Neuronal stem cell (in vitro differentiated cells): ENCODE measurements at regions not wholly inside any gene's neighbourhood (a gene's known extent, or its start where the extent isn't known, plus 50 kb on each side); places are given as distances from the start of the nearest gene placed in this dataset.
"Not testable (repeated sequence)": the region's sequence is repeated elsewhere in the genome, so short reads cannot be mapped to it uniquely, and the experiment has no call there.

Experiments
- DNase-seq: peaks from one replicate; pipeline ENCODE4 v3.0.0-alpha.2; 2013; ENCODE audit warnings: low spot score
- H2AFZ ChIP-seq: one replicate; pipeline ENCODE4 v1.6.1; 2013; ENCODE audit warnings: mild to moderate bottlenecking, low read length, inconsistent platforms
- H2AK5ac ChIP-seq: 2 replicates; pipeline ENCODE4 v1.6.1; 2013; ENCODE audit warnings: low read depth, mild to moderate bottlenecking, inconsistent platforms, low read length, moderate library complexity, mixed read lengths
- H2BK120ac ChIP-seq: 2 replicates; pipeline ENCODE4 v1.6.1; 2013; ENCODE audit warnings: low read depth, mild to moderate bottlenecking, inconsistent platforms, low read length, moderate library complexity, mixed read lengths
- H2BK12ac ChIP-seq: one replicate; pipeline ENCODE4 v1.6.1; 2013; ENCODE audit warnings: low read length, inconsistent platforms
- H2BK15ac ChIP-seq: 2 replicates; pipeline ENCODE4 v1.6.1; 2013; ENCODE audit warnings: mild to moderate bottlenecking, low read length, inconsistent platforms, mixed read lengths
- H2BK5ac ChIP-seq: one replicate; pipeline ENCODE4 v1.6.1; 2013; ENCODE audit warnings: inconsistent platforms, mild to moderate bottlenecking, low read length, moderate library complexity
- H3K14ac ChIP-seq: one replicate; pipeline ENCODE4 v1.6.1; 2013; ENCODE audit warnings: low read length, inconsistent platforms
- H3K18ac ChIP-seq: 2 replicates; pipeline ENCODE4 v1.6.1; 2013; ENCODE audit warnings: low read length, inconsistent platforms
- H3K23ac ChIP-seq: 2 replicates; pipeline ENCODE4 v1.6.1; 2013; ENCODE audit warnings: low read depth, mild to moderate bottlenecking, mixed read lengths, low read length, inconsistent platforms; ENCODE audit not compliant: poor library complexity
- H3K27ac ChIP-seq: replicated peaks from 3 replicates; pipeline ENCODE4 v1.5.1; 2013; ENCODE audit warnings: low read length, inconsistent platforms
- H3K27me3 ChIP-seq, 3 experiments: 2 replicates each; pipeline ENCODE4 v1.6.1; 2013; ENCODE audit warnings: low read length in 3 of 3, mild to moderate bottlenecking in 2 of 3, inconsistent platforms in 1 of 3, low read depth in 1 of 3, mixed read lengths in 1 of 3, moderate library complexity in 1 of 3; ENCODE audit not compliant: control insufficient read depth in 3 of 3, insufficient read depth in 3 of 3
- H3K36me3 ChIP-seq, 2 donors: replicated peaks in 1 of 2; 2 replicates each; pipeline ENCODE4 v1.6.1; 2013; ENCODE audit warnings: low read length in 2 of 2; ENCODE audit not compliant: control insufficient read depth in 2 of 2, insufficient read depth in 2 of 2
- H3K4ac ChIP-seq: 2 replicates; pipeline ENCODE4 v1.6.1; 2013; ENCODE audit warnings: inconsistent platforms, mild to moderate bottlenecking, low read length, moderate library complexity
- H3K4me1 ChIP-seq, 2 donors: 1 replicate in 1 of 2; 2 replicates in 1 of 2; pipeline ENCODE4 v1.6.1; 2013; ENCODE audit warnings: low read length in 2 of 2, low read depth in 1 of 2; ENCODE audit not compliant: control insufficient read depth in 2 of 2, insufficient read depth in 1 of 2
- H3K4me2 ChIP-seq: one replicate; pipeline ENCODE4 v1.6.1; 2013; ENCODE audit warnings: mild to moderate bottlenecking, low read length, inconsistent platforms; ENCODE audit not compliant: insufficient read depth, poor library complexity, severe bottlenecking
- H3K4me3 ChIP-seq, 2 donors: 2 replicates each; pipeline ENCODE4 v1.5.1; 2013; ENCODE audit warnings: low read length in 2 of 2, mild to moderate bottlenecking in 2 of 2, inconsistent platforms in 1 of 2, moderate library complexity in 1 of 2
- H3K79me1 ChIP-seq: one replicate; pipeline ENCODE4 v1.6.1; 2013; ENCODE audit warnings: low read depth, mild to moderate bottlenecking, inconsistent platforms, low read length, moderate library complexity
- H3K9ac ChIP-seq: one replicate; pipeline ENCODE4 v1.6.1; 2013; ENCODE audit warnings: mild to moderate bottlenecking, low read depth, low read length, inconsistent platforms; ENCODE audit not compliant: poor library complexity
- H3K9me3 ChIP-seq, 2 donors: replicated peaks in 1 of 2; 2 replicates each; pipeline versions ENCODE3 to v1.6.1; 2013; ENCODE audit warnings: low read length in 2 of 2, mild to moderate bottlenecking in 2 of 2, inconsistent platforms in 1 of 2, low read depth in 1 of 2, mixed read lengths in 1 of 2, moderate library complexity in 1 of 2; ENCODE audit not compliant: control insufficient read depth in 2 of 2, insufficient read depth in 1 of 2
- H4K8ac ChIP-seq: one replicate; pipeline ENCODE4 v1.6.1; 2013; ENCODE audit warnings: low read depth, mild to moderate bottlenecking, inconsistent platforms, low read length, moderate library complexity
- H4K91ac ChIP-seq: one replicate; pipeline ENCODE4 v1.6.1; 2013; ENCODE audit warnings: low read length, low read depth, mild to moderate bottlenecking, inconsistent platforms; ENCODE audit not compliant: poor library complexity
- WGBS, 2 donors: extraction: QIAGEN DNeasy Blood & Tissue Kit; methylation state at CpG; one replicate each; pipeline ENCODE4 v1.1.7; 2013; ENCODE audit warnings: missing lambda C conversion rate in 2 of 2, mixed read lengths in 1 of 2; ENCODE audit not compliant: insufficient read length in 2 of 2, insufficient replicate concordance in 1 of 2; ENCODE audit errors: extremely low coverage in 2 of 2; 5-methylcytosine and 5-hydroxymethylcytosine counted together

- Histone ChIP-seq H2AFZ (no peak overlapping the region), H2BK5ac (no peak overlapping the region), H2BK120ac (no peak overlapping the region), H3K18ac (no peak overlapping the region), H3K9me3 (no peaks in the 10 kb centered on the region), H3K4me1 (no peaks in the 10 kb centered on the region), H3K4me3 (no peak overlapping the region), H3K14ac (no peak overlapping the region), H4K91ac (no peak overlapping the region), H3K36me3 (no peaks in the 10 kb centered on the region), H3K27me3 (no peaks in the 10 kb centered on the region), H4K8ac (no peak overlapping the region), H3K4ac (no peak overlapping the region), H2BK15ac (no peak overlapping the region), H3K4me2 (no peak overlapping the region), H3K9ac (no peak overlapping the region), H2BK12ac (no peak overlapping the region), H3K23ac (no peak overlapping the region), H2AK5ac (no peak overlapping the region), H3K27ac (no peak overlapping the region), H3K79me1 (no peaks in the 10 kb centered on the region)
- no peak for DNase-seq
Observed at GRCh38 chr4:72209600-72209999, 177.8 kb downstream of the NPFFR2 start.

- not testable (repeated sequence) for H3K14ac ChIP-seq, H3K18ac ChIP-seq, H3K27me3 ChIP-seq, H3K4ac ChIP-seq, H2AFZ ChIP-seq, H3K4me1 ChIP-seq, H3K9me3 ChIP-seq, H3K36me3 ChIP-seq, H3K4me3 ChIP-seq, H2BK5ac ChIP-seq, H4K91ac ChIP-seq, DNase-seq, H4K8ac ChIP-seq, H3K4me2 ChIP-seq, H2AK5ac ChIP-seq, H2BK120ac ChIP-seq, H2BK15ac ChIP-seq, H3K27ac ChIP-seq, H3K9ac ChIP-seq, H3K23ac ChIP-seq, H2BK12ac ChIP-seq, H3K79me1 ChIP-seq
- WGBS, 2 donors, result no CpG with 5 or more reads among the region's 5 CpGs
Observed at GRCh38 chr4:72213763-72214162, 182.0 kb downstream of the NPFFR2 start.

- Histone ChIP-seq H3K4ac (peak overlapping the region; percentile 97), H3K4me3 (peak overlapping the region in 1 of 2 donors; percentile 66), H2AK5ac (no peak overlapping the region), H4K91ac (no peak overlapping the region), H3K18ac (no peak overlapping the region), H3K4me2 (no peak overlapping the region), H2BK12ac (no peak overlapping the region), H4K8ac (no peak overlapping the region), H3K79me1 (no peaks in the 10 kb centered on the region), H2AFZ (no peak overlapping the region), H3K9ac (no peak overlapping the region), H3K27ac (no peak overlapping the region), H3K9me3 (peaks cover 0 to 2% of the 10 kb centered on the region in 2 donors), H3K14ac (peak overlapping the region; percentile 99), H3K23ac (no peak overlapping the region), H2BK5ac (no peak overlapping the region), H2BK120ac (no peak overlapping the region), H3K27me3 (no peaks in the 10 kb centered on the region), H3K4me1 (no peaks in the 10 kb centered on the region), H2BK15ac (no peak overlapping the region), H3K36me3 (no peaks in the 10 kb centered on the region)
- no CpG with 5 or more reads among the region's 2 CpGs for WGBS, 2 donors
- no peak for DNase-seq
Observed at GRCh38 chr4:72215198-72215597, 183.4 kb downstream of the NPFFR2 start.

GRCh38 chr4:72216539-72217277 lies 184.9 kb downstream of the NPFFR2 start:
- H3K18ac ChIP-seq, result peak overlapping the region; percentile 46
- peak overlapping the region; percentile 14 for H3K23ac ChIP-seq
- H3K4me2 ChIP-seq, result no peak overlapping the region
- no peaks in the 10 kb centered on the region for H3K36me3 ChIP-seq
- no peak overlapping the region for H4K8ac ChIP-seq
- no peak overlapping the region for H3K4ac ChIP-seq
- H3K4me1 ChIP-seq, result no peaks in the 10 kb centered on the region
- H2AK5ac ChIP-seq, result no peak overlapping the region
- no peak for DNase-seq
- H3K27ac ChIP-seq, result no peak overlapping the region
- H3K27me3 ChIP-seq, result no peaks in the 10 kb centered on the region
- no peak overlapping the region for H2BK12ac ChIP-seq
- peaks cover 0 to 2% of the 10 kb centered on the region in 2 donors for H3K9me3 ChIP-seq
- H4K91ac ChIP-seq, result no peak overlapping the region
- H3K9ac ChIP-seq, result no peak overlapping the region
- no peaks in the 10 kb centered on the region for H3K79me1 ChIP-seq
- H2BK120ac ChIP-seq, result no peak overlapping the region
- no peak overlapping the region for H2BK15ac ChIP-seq
- no peak overlapping the region for H3K14ac ChIP-seq
- H2BK5ac ChIP-seq, result no peak overlapping the region
- no peak overlapping the region for H3K4me3 ChIP-seq
- no CpG with 5 or more reads among the region's 7 CpGs for WGBS, 2 donors
- no peak overlapping the region for H2AFZ ChIP-seq
